ENCODE measurements at regions not wholly inside any gene's neighbourhood (a gene's known extent, or its start where the extent isn't known, plus 50 kb on each side); places are given as distances from the start of the nearest gene placed in this dataset.

- no peaks in the 10 kb centered on the region for H3K79me1 ChIP-seq (replicated peaks; ENCODE audit: low read length, poor library complexity, severe bottlenecking)
- no peak overlapping the region for H2BK15ac ChIP-seq (ENCODE audit: low read depth, poor library complexity, severe bottlenecking)
- H3K9ac ChIP-seq (ENCODE audit: low read length): no peak overlapping the region
- H2BK5ac ChIP-seq (ENCODE audit: low read depth, low read length, poor library complexity, severe bottlenecking): no peak overlapping the region
- no peaks in the 10 kb centered on the region for H3K4me1 ChIP-seq (ENCODE audit: control insufficient read depth, insufficient read depth, low read depth, low read length)
- DNase-seq: no peak
- no peak overlapping the region for H2AFZ ChIP-seq (ENCODE audit: low read depth, low read length)
- no peak overlapping the region for H2AK5ac ChIP-seq (ENCODE audit: low read length, severe bottlenecking)
- no peaks in the 10 kb centered on the region for H3K9me3 ChIP-seq (ENCODE audit: control insufficient read depth, low read length)
- no peak overlapping the region for H3K4me3 ChIP-seq (ENCODE audit: insufficient read depth in 1 of 2, low read depth in 1 of 2, low read length in 2 of 2)
- H3K4me2 ChIP-seq (ENCODE audit: low read length, poor library complexity, severe bottlenecking): no peak overlapping the region
- H3K23ac ChIP-seq (ENCODE audit: low read length in 2 of 2): no peak overlapping the region
- no peak overlapping the region for H3K27ac ChIP-seq (ENCODE audit: low read length, poor library complexity, severe bottlenecking)
- no peak overlapping the region for H3K18ac ChIP-seq (ENCODE audit: low read depth in 1 of 2, low read length in 2 of 2)
- no peaks in the 10 kb centered on the region for H3K36me3 ChIP-seq (ENCODE audit: control insufficient read depth in 1 of 2, insufficient read depth in 2 of 2, low read depth in 1 of 2, low read length in 2 of 2)
- no peak overlapping the region for H4K91ac ChIP-seq (ENCODE audit: low read length)
- H3K14ac ChIP-seq (ENCODE audit: low read length in 2 of 2): no peak overlapping the region
- H2BK12ac ChIP-seq (ENCODE audit: low read length in 2 of 2): no peak overlapping the region
- 91% methylated on average over 3 of the region's 3 CpGs for WGBS
- no peak overlapping the region for H4K8ac ChIP-seq (ENCODE audit: low read length)
- no peak overlapping the region for H3K4ac ChIP-seq (ENCODE audit: low read depth in 1 of 2, low read length in 2 of 2)
- no peaks in the 10 kb centered on the region for H3K27me3 ChIP-seq (ENCODE audit: control insufficient read depth in 1 of 2, insufficient read depth in 1 of 2, low read length in 2 of 2)
- H2BK120ac ChIP-seq (ENCODE audit: low read depth, low read length): no peak overlapping the region
Measured at GRCh38 chr1:208844158-208844557, 600.0 kb upstream of the PLXNA2 start.

- H3K4me1 ChIP-seq (ENCODE audit: control insufficient read depth, insufficient read depth, low read depth, low read length): no peaks in the 10 kb centered on the region
- no peak for DNase-seq
- H3K4ac ChIP-seq (ENCODE audit: low read depth in 1 of 2, low read length in 2 of 2): no peak overlapping the region
- no peak overlapping the region for H4K91ac ChIP-seq (ENCODE audit: low read length)
- no peak overlapping the region for H2BK5ac ChIP-seq (ENCODE audit: low read depth, low read length, poor library complexity, severe bottlenecking)
- H3K9me3 ChIP-seq (ENCODE audit: control insufficient read depth, low read length): no peaks in the 10 kb centered on the region
- H2AK5ac ChIP-seq (ENCODE audit: low read length, severe bottlenecking): no peak overlapping the region
- no peak overlapping the region for H3K18ac ChIP-seq (ENCODE audit: low read depth in 1 of 2, low read length in 2 of 2)
- H2AFZ ChIP-seq (ENCODE audit: low read depth, low read length): no peak overlapping the region
- no peak overlapping the region for H2BK120ac ChIP-seq (ENCODE audit: low read depth, low read length)
- no peak overlapping the region for H3K27ac ChIP-seq (ENCODE audit: low read length, poor library complexity, severe bottlenecking)
- H3K23ac ChIP-seq (ENCODE audit: low read length in 2 of 2): no peak overlapping the region
- no peaks in the 10 kb centered on the region for H3K27me3 ChIP-seq (ENCODE audit: control insufficient read depth in 1 of 2, insufficient read depth in 1 of 2, low read length in 2 of 2)
- H3K9ac ChIP-seq (ENCODE audit: low read length): no peak overlapping the region
- no peaks in the 10 kb centered on the region for H3K36me3 ChIP-seq (ENCODE audit: control insufficient read depth in 1 of 2, insufficient read depth in 2 of 2, low read depth in 1 of 2, low read length in 2 of 2)
- H3K14ac ChIP-seq (ENCODE audit: low read length in 2 of 2): no peak overlapping the region
- H3K4me3 ChIP-seq (ENCODE audit: insufficient read depth in 1 of 2, low read depth in 1 of 2, low read length in 2 of 2): no peak overlapping the region
- no peak overlapping the region for H3K4me2 ChIP-seq (ENCODE audit: low read length, poor library complexity, severe bottlenecking)
- no peak overlapping the region for H4K8ac ChIP-seq (ENCODE audit: low read length)
- no peak overlapping the region for H2BK12ac ChIP-seq (ENCODE audit: low read length in 2 of 2)
- no peaks in the 10 kb centered on the region for H3K79me1 ChIP-seq (replicated peaks; ENCODE audit: low read length, poor library complexity, severe bottlenecking)
- H2BK15ac ChIP-seq (ENCODE audit: low read depth, poor library complexity, severe bottlenecking): no peak overlapping the region
- no CpG with 5 or more reads among the region's 1 CpG for WGBS
Measured at GRCh38 chr1:208848854-208849253, 604.7 kb upstream of the PLXNA2 start.

GRCh38 chr1:208850442-208850841 lies 606.3 kb upstream of the PLXNA2 start:
- H3K4me2 ChIP-seq (ENCODE audit: low read length, poor library complexity, severe bottlenecking): no peak overlapping the region

GRCh38 chr1:208851366-208851765 lies 607.2 kb upstream of the PLXNA2 start:
- H3K23ac ChIP-seq (ENCODE audit: low read length in 2 of 2): no peak overlapping the region
- H3K4me1 ChIP-seq (ENCODE audit: control insufficient read depth, insufficient read depth, low read depth, low read length): no peaks in the 10 kb centered on the region
- H4K8ac ChIP-seq (ENCODE audit: low read length): no peak overlapping the region
- no peak overlapping the region for H2BK120ac ChIP-seq (ENCODE audit: low read depth, low read length)
- no peak overlapping the region for H3K14ac ChIP-seq (ENCODE audit: low read length in 2 of 2)
- no peaks in the 10 kb centered on the region for H3K79me1 ChIP-seq (replicated peaks; ENCODE audit: low read length, poor library complexity, severe bottlenecking)
- H3K4me3 ChIP-seq (ENCODE audit: insufficient read depth in 1 of 2, low read depth in 1 of 2, low read length in 2 of 2): no peak overlapping the region
- DNase-seq: no peak
- H3K9me3 ChIP-seq (ENCODE audit: control insufficient read depth, low read length): no peaks in the 10 kb centered on the region
- H3K4ac ChIP-seq (ENCODE audit: low read depth in 1 of 2, low read length in 2 of 2): no peak overlapping the region
- no peak overlapping the region for H4K91ac ChIP-seq (ENCODE audit: low read length)
- 71% methylated on average over 2 of the region's 2 CpGs for WGBS
- no peak overlapping the region for H3K27ac ChIP-seq (ENCODE audit: low read length, poor library complexity, severe bottlenecking)
- H2BK12ac ChIP-seq (ENCODE audit: low read length in 2 of 2): no peak overlapping the region
- no peak overlapping the region for H2BK5ac ChIP-seq (ENCODE audit: low read depth, low read length, poor library complexity, severe bottlenecking)
- H2BK15ac ChIP-seq (ENCODE audit: low read depth, poor library complexity, severe bottlenecking): no peak overlapping the region
- no peak overlapping the region for H3K9ac ChIP-seq (ENCODE audit: low read length)
- no peaks in the 10 kb centered on the region for H3K27me3 ChIP-seq (ENCODE audit: control insufficient read depth in 1 of 2, insufficient read depth in 1 of 2, low read length in 2 of 2)
- H2AK5ac ChIP-seq (ENCODE audit: low read length, severe bottlenecking): no peak overlapping the region
- H3K18ac ChIP-seq (ENCODE audit: low read depth in 1 of 2, low read length in 2 of 2): no peak overlapping the region
- H2AFZ ChIP-seq (ENCODE audit: low read depth, low read length): no peak overlapping the region
- H3K36me3 ChIP-seq (ENCODE audit: control insufficient read depth in 1 of 2, insufficient read depth in 2 of 2, low read depth in 1 of 2, low read length in 2 of 2): no peaks in the 10 kb centered on the region
- H3K4me2 ChIP-seq (ENCODE audit: low read length, poor library complexity, severe bottlenecking): no peak overlapping the region

More at GRCh38 chr1:208850442-208850841, 606.3 kb upstream of the PLXNA2 start:
- Histone ChIP-seq H3K4ac (ENCODE audit: low read depth in 1 of 2, low read length in 2 of 2) (no peak overlapping the region), H3K36me3 (ENCODE audit: control insufficient read depth in 1 of 2, insufficient read depth in 2 of 2, low read depth in 1 of 2, low read length in 2 of 2) (no peaks in the 10 kb centered on the region), H4K8ac (ENCODE audit: low read length) (no peak overlapping the region), H3K27ac (ENCODE audit: low read length, poor library complexity, severe bottlenecking) (no peak overlapping the region), H3K27me3 (ENCODE audit: control insufficient read depth in 1 of 2, insufficient read depth in 1 of 2, low read length in 2 of 2) (no peaks in the 10 kb centered on the region), H3K9ac (ENCODE audit: low read length) (no peak overlapping the region), H2BK15ac (ENCODE audit: low read depth, poor library complexity, severe bottlenecking) (no peak overlapping the region), H3K9me3 (ENCODE audit: control insufficient read depth, low read length) (no peaks in the 10 kb centered on the region), H4K91ac (ENCODE audit: low read length) (no peak overlapping the region), H2BK5ac (ENCODE audit: low read depth, low read length, poor library complexity, severe bottlenecking) (no peak overlapping the region), H2BK12ac (ENCODE audit: low read length in 2 of 2) (no peak overlapping the region), H2AK5ac (ENCODE audit: low read length, severe bottlenecking) (no peak overlapping the region), H3K18ac (ENCODE audit: low read depth in 1 of 2, low read length in 2 of 2) (no peak overlapping the region), H3K4me3 (ENCODE audit: insufficient read depth in 1 of 2, low read depth in 1 of 2, low read length in 2 of 2) (no peak overlapping the region), H3K4me1 (ENCODE audit: control insufficient read depth, insufficient read depth, low read depth, low read length) (no peaks in the 10 kb centered on the region), H2AFZ (ENCODE audit: low read depth, low read length) (no peak overlapping the region), H2BK120ac (ENCODE audit: low read depth, low read length) (no peak overlapping the region), H3K14ac (ENCODE audit: low read length in 2 of 2) (no peak overlapping the region), H3K23ac (ENCODE audit: low read length in 2 of 2) (no peak overlapping the region), H3K79me1 (replicated peaks; ENCODE audit: low read length, poor library complexity, severe bottlenecking) (no peaks in the 10 kb centered on the region)
- WGBS: 80% methylated on average over 5 of the region's 5 CpGs
- DNase-seq: no peak

Data from mesenchymal stem cell (in vitro differentiated cells and primary cell).